ENCODE measurements at regions not wholly inside any gene's neighbourhood (a gene's known extent, or its start where the extent isn't known, plus 50 kb on each side); places are given as distances from the start of the nearest gene placed in this dataset.
"Not testable (repeated sequence)": the region's sequence is repeated elsewhere in the genome, so short reads cannot be mapped to it uniquely, and the experiment has no call there.

- DNase-seq (ENCODE audit: low spot score): no peak
These were observed 235.7 kb upstream of the HAND2 start for GRCh38 chr4:173765751-173766150.

DNA sequence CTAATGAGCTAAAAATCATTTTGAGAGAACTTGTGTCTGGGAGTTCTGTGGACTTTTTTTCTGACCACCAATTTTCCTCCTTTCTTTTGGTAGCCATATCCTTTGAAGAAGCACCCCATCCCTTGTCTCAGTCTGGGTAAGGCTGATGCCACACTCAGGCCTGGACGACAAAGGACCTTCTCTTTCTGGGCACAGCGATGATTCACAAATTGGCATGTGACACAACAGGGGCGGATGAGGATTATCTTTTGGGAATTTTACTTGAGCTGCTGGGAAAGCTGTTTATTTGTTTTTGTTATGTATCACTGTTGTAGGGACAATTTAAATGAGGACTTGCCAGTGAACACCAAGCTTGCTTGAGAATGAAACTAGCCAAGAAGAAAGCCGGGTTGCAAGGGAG is 233.4 kb upstream of the HAND2 start:
- DNase-seq (ENCODE audit: low spot score): no peak

GRCh38 chr4:173761938-173762337 is 231.9 kb upstream of the HAND2 start:
- no peak for DNase-seq (ENCODE audit: low spot score)

DNA sequence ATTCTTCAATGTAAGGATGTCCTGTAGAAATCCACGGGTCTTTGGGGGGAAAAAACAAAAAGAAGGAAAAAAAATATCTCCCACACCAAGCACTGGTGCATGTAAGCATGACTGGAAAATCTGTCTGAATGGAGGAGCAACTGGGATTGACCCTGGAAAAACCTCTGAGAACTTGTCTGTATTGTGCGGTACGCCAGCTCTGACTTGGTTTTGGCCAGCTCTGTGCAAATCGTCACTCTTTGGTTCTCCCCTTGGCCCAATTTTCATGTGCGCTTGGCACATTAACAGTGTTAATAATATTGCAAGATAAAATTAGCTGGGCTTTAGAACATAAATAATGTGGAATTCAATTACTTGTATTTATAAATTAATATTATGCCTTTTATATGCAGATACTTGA is 231.2 kb upstream of the HAND2 start:
- no peak for DNase-seq (ENCODE audit: low spot score)

GRCh38 chr4:173758132-173758531 is 228.1 kb upstream of the HAND2 start:
- DNase-seq (ENCODE audit: low spot score): no peak

DNA sequence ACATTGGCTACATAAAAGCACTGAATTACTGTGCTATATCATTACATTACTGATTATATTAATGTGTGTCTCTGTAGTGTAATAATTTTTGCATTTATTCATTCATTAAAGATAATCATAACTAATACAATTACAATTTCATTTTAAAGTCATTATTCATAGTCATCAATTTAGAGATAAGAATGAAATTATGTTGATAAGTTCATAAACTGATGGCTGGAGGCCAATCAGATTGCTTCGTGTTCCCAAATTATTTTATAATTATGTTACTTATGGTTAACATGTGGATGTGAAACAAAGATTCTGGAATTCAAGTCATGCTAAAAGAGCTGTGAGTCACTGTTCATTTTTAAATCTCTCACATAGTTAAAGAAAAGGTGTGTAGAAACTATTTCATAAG is 223.4 kb upstream of the HAND2 start:
- no peak for DNase-seq (ENCODE audit: low spot score)

DNA sequence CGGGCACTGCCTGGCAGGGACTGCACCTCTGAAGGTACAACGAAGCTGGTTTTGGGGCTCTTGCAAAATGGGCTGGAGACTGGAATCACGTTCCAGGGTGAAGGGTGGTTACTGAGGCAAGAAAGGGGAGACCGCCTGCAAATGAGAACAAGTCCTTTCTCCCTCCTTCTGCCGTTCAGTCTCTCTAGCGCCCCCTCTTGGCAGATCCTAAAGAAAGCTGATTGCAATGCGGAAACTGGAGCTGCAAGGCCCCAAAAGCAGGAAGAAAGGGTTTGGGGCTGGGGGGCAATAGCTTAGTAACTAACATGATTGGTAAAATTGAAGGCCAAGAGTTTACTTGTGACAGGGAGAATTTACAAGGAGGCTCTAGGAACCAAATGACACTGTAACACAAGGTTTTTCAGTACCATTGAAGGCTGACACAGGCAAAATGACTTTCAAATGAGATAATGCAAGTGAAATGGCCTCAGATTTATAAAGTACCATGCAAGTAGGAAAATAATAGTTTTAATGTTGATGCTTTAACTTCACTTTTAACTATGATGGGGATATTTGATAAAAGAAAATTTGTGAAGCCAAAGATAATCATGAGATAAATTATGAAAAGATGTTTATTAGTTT is 222.7 kb upstream of the HAND2 start:
- no peak for DNase-seq (ENCODE audit: low spot score)

GRCh38 chr4:173748353-173748752 is 218.3 kb upstream of the HAND2 start:
- no peak for DNase-seq (ENCODE audit: low spot score)

DNA sequence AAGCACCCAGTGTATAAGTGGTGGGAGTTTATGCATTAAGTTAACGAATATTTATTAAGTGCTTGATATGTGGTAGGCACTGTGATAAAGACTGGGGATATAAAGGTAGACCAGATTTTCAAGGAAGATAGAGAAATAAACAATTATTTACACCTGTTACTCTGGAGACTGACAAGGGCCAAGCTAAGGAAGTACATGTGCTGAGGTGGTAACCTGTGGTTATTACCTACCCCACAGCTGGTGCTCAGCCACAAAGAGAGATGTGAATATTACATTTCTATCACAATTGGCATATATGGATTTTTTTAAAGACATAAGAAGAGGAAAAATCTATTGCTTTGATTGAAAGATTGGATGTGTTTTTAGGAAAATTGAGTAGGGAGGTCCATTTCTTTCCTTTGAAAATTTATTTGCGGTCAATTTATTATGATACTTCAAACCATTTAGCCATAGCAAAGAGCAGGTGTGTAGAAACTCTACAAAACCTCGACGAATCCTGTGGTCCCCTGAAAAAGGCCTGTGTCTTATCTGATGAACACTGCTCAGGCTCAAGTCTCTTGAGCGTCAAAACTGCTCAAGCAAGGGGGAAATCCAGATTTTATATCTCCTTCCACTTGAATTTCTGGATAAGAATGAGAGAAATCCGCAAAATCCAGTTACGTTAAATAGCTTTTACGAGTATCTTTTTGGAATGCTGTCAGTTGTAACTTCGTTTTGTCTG is 217.7 kb upstream of the HAND2 start:
- DNase-seq (ENCODE audit: low spot score): no peak

DNA sequence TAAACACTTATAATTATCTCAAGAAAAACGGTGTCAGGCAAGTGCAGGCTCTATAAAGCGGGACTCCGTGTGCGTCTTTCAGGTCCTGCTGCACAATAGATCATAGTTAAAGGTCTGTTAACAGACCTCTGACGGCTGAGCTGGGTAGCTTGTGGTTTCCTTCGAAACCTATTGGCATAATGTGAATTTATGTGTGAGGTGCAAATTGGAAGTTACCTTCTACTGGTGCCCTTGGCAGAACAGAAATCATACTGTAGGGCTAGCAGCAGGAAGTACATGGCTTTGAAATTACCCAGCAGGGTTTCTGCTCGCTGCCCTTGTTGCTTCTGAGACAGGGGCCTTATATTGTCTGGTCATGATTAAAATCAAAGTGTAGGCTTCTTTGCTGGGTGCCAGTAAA is 216.4 kb upstream of the HAND2 start:
- DNase-seq (ENCODE audit: low spot score): no peak

- DNase-seq (ENCODE audit: low spot score): no peak
These were observed 215.7 kb upstream of the HAND2 start for GRCh38 chr4:173745765-173746164.

GRCh38 chr4:173736840-173737239 is 206.8 kb upstream of the HAND2 start:
- no peak for DNase-seq (ENCODE audit: low spot score)

GRCh38 chr4:173735585-173735984 is 205.6 kb upstream of the HAND2 start:
- DNase-seq (ENCODE audit: low spot score): no peak

DNA sequence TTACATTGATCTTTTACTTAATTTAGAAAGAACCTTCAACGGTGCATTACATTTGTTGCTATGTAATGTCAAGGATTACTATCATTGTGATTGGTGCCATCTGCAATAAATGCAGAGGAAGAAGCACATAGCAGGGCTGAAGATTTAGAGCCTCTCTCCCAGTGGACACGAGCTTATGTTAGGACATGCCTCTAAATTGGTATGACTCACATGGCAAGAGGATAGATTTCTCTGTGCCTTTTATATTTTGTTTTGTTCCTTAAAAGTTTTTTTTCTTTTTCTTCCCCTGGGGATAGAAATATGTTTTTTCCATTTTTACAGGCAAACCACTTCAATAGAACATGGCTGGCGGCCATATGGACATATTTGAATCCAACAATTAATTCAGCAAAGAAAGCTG is 205.0 kb upstream of the HAND2 start:
- DNase-seq (ENCODE audit: low spot score): no peak

DNA sequence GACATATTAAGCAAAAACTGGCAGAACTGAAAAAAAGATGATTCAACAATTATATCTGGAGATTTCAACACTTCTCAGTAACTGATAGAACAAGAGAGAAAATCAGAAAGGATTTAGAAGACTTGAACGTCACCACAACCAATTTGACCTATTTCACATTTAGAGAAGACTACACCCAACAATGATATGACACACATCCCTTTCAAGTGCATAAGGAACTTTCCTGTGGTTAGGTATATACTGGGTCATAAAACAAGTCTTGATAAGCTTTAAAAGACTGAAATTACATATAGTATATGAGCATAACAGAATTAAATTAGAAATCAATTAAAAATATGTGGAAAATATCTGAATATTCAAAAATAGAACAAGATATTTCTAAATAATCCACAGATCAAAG is 201.2 kb upstream of the HAND2 start:
- DNase-seq (ENCODE audit: low spot score): no peak

DNA sequence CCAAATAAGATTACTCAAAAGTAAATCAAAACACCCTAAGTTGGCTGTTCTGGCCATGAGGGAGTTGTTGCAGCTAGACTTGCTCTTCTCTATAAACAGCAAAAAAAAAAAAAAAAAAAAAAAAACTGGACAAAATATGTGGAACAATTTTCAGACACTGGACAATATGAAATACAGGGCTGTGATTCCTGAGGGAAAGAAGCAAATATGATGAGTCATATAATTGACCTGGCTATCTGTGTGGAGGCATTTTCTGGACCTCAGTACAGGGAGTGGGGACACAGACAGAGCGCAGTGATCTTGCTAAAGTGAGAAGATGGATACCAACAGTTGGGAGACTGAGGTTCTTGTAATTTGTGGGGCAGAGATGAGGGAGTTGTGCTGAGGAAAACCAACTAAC is 192.0 kb upstream of the HAND2 start:
- no peak for DNase-seq (ENCODE audit: low spot score)

DNA sequence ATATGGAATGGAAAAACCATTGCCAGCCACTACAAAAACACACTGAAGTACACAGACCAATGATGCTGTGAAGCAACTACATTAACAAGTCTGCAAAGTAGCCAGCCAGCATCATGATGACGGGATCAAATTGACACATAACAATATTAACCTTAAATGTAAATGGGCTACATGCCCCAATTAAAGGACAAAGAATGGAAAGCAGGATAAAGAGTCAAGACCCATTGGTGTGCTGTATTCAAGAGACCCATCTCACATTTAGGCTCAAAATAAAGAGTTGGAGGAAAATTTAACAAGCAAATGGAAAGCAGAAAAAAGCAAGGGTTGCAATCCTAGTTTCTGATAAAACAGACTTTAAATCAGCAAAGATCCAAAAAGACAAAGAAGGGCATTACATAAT is 188.5 kb upstream of the HAND2 start:
- not testable (repeated sequence) for DNase-seq (ENCODE audit: low spot score)

GRCh38 chr4:173717581-173717980 is 187.6 kb upstream of the HAND2 start:
- no peak for DNase-seq (ENCODE audit: low spot score)

DNA sequence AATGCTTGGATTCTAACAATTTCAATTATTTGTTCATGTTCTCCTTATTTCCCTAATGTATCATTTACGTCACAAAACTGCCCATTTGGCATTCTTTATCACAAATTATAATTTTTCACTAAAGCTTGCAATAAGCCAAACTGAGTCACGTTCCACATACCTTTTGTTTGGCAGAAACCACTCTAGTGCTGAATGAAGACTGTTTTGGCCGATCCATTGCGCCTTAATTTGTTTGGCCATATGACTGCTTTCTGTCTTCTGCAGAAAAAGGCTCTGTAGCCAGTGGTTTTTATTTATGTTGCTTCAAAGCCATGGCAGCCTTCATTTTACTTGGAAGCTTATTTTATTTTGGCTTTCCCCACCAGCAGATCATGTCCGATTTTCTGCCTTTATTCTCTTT is 184.4 kb upstream of the HAND2 start:
- no peak for DNase-seq (ENCODE audit: low spot score)

- DNase-seq (ENCODE audit: low spot score): no peak
These were observed 183.0 kb upstream of the HAND2 start for GRCh38 chr4:173713026-173713425.

DNA sequence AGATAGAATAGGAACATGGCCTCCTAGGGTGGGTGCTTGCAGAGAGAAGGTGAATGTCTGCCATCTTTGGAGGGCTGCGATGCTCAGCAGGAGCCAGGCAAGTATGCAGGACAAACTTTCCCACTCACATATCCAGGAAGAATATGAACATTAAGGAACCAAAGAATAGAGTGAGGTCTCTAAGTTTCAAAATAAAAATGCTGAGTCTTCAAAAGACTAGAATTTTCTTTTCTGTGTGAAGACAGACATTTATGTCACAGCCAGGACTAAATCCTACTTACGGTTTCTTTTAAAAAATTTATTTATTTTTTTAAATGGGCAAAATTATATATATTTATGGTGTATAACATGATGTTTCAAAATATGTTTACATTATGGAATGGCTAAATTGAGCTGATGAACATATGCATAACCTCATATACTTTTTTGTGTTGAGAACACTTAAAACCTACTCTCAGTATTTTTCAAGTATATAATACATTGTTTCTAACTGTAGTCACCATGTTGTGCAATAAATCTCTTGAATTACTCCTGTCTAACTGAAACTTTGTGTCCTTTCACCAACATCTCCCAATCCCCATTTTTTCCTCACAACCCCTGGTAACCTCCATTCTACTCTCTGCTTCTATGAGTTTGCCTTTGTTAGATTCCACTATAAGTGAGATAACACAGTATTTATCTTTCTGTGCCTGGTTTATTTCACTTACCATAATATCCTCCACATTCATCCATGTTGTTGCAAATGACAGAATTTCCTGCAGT is 177.8 kb upstream of the HAND2 start:
- no peak for DNase-seq (ENCODE audit: low spot score)

DNA sequence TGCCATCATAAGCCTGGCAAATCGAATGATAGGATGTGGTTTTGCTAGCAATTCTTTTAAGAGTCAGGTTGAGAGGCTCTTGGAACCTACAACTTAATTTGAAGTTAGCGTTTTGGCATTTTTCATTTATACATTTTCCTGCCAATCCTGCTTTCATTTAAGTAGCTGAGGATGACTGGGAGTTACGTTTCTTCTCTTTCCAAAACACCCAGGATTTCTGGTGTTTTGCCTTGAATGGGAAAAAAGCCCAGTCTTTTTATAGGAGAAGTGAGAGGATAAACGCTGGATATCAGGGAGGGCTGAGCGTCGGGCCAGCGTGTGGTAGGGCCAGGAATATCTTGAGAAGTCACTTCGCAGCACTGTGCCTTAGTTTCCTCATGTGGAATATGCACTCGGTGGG is 174.2 kb upstream of the HAND2 start:
- DNase-seq (ENCODE audit: low spot score): no peak

DNA sequence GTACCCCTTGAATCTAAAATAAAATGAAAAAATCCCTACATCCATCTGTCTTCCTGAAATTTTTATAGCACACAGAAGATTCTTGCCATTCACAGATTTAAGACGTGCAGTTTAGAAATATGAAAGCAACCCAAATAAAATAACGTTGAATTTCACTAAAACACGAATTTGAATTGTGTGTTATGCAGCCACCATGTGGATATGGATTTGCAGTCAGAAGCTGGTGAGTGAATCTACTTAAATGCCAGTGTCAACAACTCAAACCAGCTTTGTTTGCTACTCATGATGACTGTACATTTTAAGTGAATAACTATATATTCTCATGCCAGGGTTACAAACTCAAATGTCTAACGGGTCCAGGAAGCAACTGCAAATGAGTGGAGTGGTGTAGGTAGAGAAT is 173.0 kb upstream of the HAND2 start:
- DNase-seq (ENCODE audit: low spot score): no peak
